Ovary (tissue), 7 donors: ENCODE measurements at regions not wholly inside any gene's neighbourhood (a gene's known extent, or its start where the extent isn't known, plus 50 kb on each side); places are given as distances from the start of the nearest gene placed in this dataset.

Source experiments
- DNase-seq, 5 donors: peaks; one replicate each; pipeline ENCODE4 v3.0.0-alpha.2; 2019 to 2020
- H3K27ac ChIP-seq, 2 donors: fragments of 200-600 bp; one replicate each; pipeline versions ENCODE4 v1.5.1 to v1.8.0; 2019 to 2022
- H3K27me3 ChIP-seq: fragments of 200-600 bp; one replicate; pipeline ENCODE4 v1.8.0; 2022
- H3K36me3 ChIP-seq: fragments of 200-600 bp; sonication (generic); one replicate; pipeline ENCODE4 v1.5.1; 2019
- H3K4me1 ChIP-seq: one replicate; pipeline ENCODE4 v1.8.1; 2013; ENCODE audit warnings: mild to moderate bottlenecking, moderate library complexity; ENCODE audit not compliant: insufficient read depth
- H3K4me3 ChIP-seq: fragments of 200-600 bp; sonication (generic); one replicate; pipeline ENCODE4 v1.5.1; 2017
- H3K9me3 ChIP-seq, 2 donors: fragments of 200-600 bp in 1 of 2; sonication (generic) in 1 of 2; one replicate each; pipeline versions ENCODE4 v1.5.1 to v1.8.1; 2013 to 2019; ENCODE audit warnings: mild to moderate bottlenecking in 1 of 2, moderate library complexity in 1 of 2
- CTCF ChIP-seq, 3 donors: fragments of 450-650 bp in 2 of 3; fragments of 200-600 bp in 1 of 3; IDR thresholded peaks; one replicate each; pipeline versions ENCODE4 v1.5.1 to v1.8.0; 2016 to 2022; ENCODE audit warnings: antibody characterized with exemption in 3 of 3, mild to moderate bottlenecking in 1 of 3
- EP300 ChIP-seq: sonication (generic); formaldehyde crosslinking; IDR thresholded peaks from one replicate; pipeline ENCODE4 v1.6.1; 2017; ENCODE audit warnings: antibody characterized with exemption
- POLR2A ChIP-seq: fragments of 450-650 bp; IDR thresholded peaks from one replicate; pipeline ENCODE4 v1.6.1; 2017; ENCODE audit warnings: antibody characterized with exemption, mild to moderate bottlenecking, moderate library complexity
- WGBS, 3 donors: extraction: QIAGEN DNeasy Blood & Tissue Kit in 1 of 3; methylation state at CpG; one replicate each; pipeline versions ENCODE4 v1.1.5 to v1.1.7; 2013 to 2017; 5-methylcytosine and 5-hydroxymethylcytosine counted together
- intact Hi-C, 4 donors: fragments of 100-400 bp; cut with DNase I; formaldehyde crosslinking; loops; one replicate each; pipeline versions ENCODE4 v1.11.0 to v1.15.1; 2022 to 2023
- donor health status: DM: no; HTN: no; CAD: no; lungs with moderate emphysema.
- donor health status: DM: no; HTN: no; CAD: no.
- donor health status: Bipolar disorder and iron deficiency.
- donor health status: DM: no; HTN: no; CAD: no.
- donor health status: DM: yes; HTN: yes; CAD: no.

DNA sequence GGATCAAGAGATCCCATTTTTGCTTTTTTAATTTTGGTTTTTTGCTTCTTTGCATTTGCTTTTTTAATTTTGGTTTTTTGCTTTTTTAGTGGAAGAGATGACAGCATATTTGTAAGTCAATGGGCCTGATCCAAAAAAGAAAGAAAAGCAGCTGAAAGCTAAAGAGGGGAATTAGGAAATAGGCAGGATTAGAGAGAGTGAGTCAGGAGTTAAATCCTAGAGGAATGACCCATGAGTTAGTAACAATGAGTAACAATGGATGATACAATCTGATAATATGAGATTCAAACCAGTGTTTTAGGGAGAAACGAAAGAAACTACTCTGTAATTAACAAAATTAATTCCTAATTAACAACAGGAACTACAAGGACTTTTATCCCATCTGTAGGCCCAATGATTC, 111.2 kb upstream of the SGCG start:
- Histone ChIP-seq H3K27me3 (no peaks in the 10 kb centered on the region), H3K9me3 (no peaks in the 10 kb centered on the region), H3K27ac (no peak overlapping the region), H3K4me3 (no peak overlapping the region), H3K4me1 (peaks cover 2% of the 10 kb centered on the region), H3K36me3 (no peaks in the 10 kb centered on the region)
- TF ChIP-seq POLR2A (no peak), EP300 (no peak), CTCF (IDR thresholded peaks at IDR 0.05) (no peak)
- WGBS, 3 donors = 59 to 87% (median 81%) methylated on average over 1 of the region's 1 CpG
- no peak for DNase-seq
- intact Hi-C loops = no loop called here

DNA sequence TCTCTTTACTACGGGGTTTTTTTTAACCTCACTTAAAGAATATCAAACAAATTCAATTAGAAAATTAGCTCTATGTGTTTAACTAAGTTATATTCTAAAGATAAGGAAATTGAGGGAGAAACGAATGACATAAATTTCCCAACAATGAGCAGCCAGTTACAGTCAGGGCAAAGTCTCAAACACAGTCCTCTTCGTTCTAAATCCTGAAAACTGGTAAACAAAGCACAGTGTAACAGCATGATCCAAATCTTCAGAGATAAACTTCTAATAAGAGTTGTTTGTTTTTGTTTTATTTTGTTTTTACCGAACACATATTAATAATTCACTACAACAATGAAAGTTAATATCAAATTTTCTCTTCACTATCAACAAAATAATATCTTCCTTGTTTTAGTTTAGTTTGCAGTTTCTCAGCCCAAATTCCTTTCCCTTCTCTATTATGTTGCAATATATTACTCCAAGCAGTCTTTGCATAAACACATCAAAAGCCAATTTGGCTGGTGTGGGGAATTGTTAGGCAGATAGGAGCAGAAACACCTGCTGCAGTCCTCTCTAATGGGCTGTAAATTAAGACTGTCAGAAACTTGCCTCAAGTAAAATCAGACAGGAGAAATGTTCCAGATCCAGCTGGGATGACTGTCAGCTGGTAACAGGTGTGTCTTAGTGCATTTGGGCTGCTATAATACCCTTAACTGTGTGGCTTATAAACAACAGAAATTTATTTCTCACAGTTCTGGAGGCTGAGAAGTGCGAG, 106.5 kb upstream of the SGCG start:
- intact Hi-C loops = no loop called here
- Histone ChIP-seq H3K27ac (no peak overlapping the region), H3K9me3 (no peaks in the 10 kb centered on the region), H3K4me3 (no peak overlapping the region), H3K36me3 (no peaks in the 10 kb centered on the region), H3K27me3 (no peaks in the 10 kb centered on the region), H3K4me1 (peaks cover 2% of the 10 kb centered on the region)
- WGBS, 3 donors = 2 to 11% (median 4%) methylated on average over 5 of the region's 5 CpGs
- peak in 1 of 5 donors; percentile 22 for DNase-seq
- TF ChIP-seq EP300 (no peak), POLR2A (no peak), CTCF (IDR thresholded peaks at IDR 0.05) (no peak)

GRCh38 chr13:23081220-23081619, 99.6 kb upstream of the SGCG start:
- Histone ChIP-seq H3K27me3 (no peaks in the 10 kb centered on the region), H3K9me3 (no peaks in the 10 kb centered on the region), H3K4me3 (no peak overlapping the region), H3K4me1 (no peaks in the 10 kb centered on the region), H3K27ac (no peak overlapping the region), H3K36me3 (no peaks in the 10 kb centered on the region)
- DNase-seq = no peak
- intact Hi-C loops = no loop called here
- WGBS, 3 donors = 83 to 85% (median 83%) methylated on average over 5 of the region's 5 CpGs
- TF ChIP-seq POLR2A (no peak), CTCF (IDR thresholded peaks at IDR 0.05) (no peak), EP300 (no peak)

GRCh38 chr13:23081901-23082300, 98.9 kb upstream of the SGCG start:
- 64 to 72% (median 66%) methylated on average over 7 of the region's 7 CpGs for WGBS, 3 donors
- no peak overlapping the region for H3K4me3 ChIP-seq
- no peaks in the 10 kb centered on the region for H3K4me1 ChIP-seq
- no peaks in the 10 kb centered on the region for H3K36me3 ChIP-seq
- TF ChIP-seq POLR2A (no peak), CTCF (IDR thresholded peaks at IDR 0.05) (no peak), EP300 (no peak)
- intact Hi-C loops = no loop called here
- no peak overlapping the region for H3K27ac ChIP-seq
- no peaks in the 10 kb centered on the region for H3K27me3 ChIP-seq
- no peaks in the 10 kb centered on the region for H3K9me3 ChIP-seq
- DNase-seq = no peak
